ENCODE measurements at regions not wholly inside any gene's neighbourhood (a gene's known extent, or its start where the extent isn't known, plus 50 kb on each side); places are given as distances from the start of the nearest gene placed in this dataset.
"Not testable (repeated sequence)": the region's sequence is repeated elsewhere in the genome, so short reads cannot be mapped to it uniquely, and the experiment has no call there.

GRCh38 chr19:57033576-57033975, 86.2 kb upstream of the USP29 start:
- H3K27ac ChIP-seq = no peak overlapping the region
- TF ChIP-seq ZFX (IDR thresholded peaks at IDR 0.05) (no peak), CTCF (conservative IDR thresholded peaks at IDR 0.05) (no peak)

GRCh38 chr19:57034544-57034943, 85.2 kb upstream of the USP29 start:
- H3K27ac ChIP-seq = no peak overlapping the region
- no peak; the same call in 1 of the 2 replicates for TF ChIP-seq CTCF (conservative IDR thresholded peaks at IDR 0.05)

GRCh38 chr19:57035740-57036139, 84.0 kb upstream of the USP29 start:
- not testable (repeated sequence) for H3K27ac ChIP-seq

GRCh38 chr19:57037556-57037955, 82.2 kb upstream of the USP29 start:
- TF ChIP-seq ZFX (IDR thresholded peaks at IDR 0.05) = no peak
- no peak for TF ChIP-seq CTCF (conservative IDR thresholded peaks at IDR 0.05)
- no peak overlapping the region for H3K27ac ChIP-seq

GRCh38 chr19:57047743-57048142, 72.0 kb upstream of the USP29 start:
- H3K27ac ChIP-seq = no peak overlapping the region

GRCh38 chr19:57050863-57051262, 68.9 kb upstream of the USP29 start:
- TF ChIP-seq CTCF (conservative IDR thresholded peaks at IDR 0.05) = no peak
- TF ChIP-seq ZFX (IDR thresholded peaks at IDR 0.05) = no peak
- no peak overlapping the region for H3K27ac ChIP-seq

More at GRCh38 chr19:57047743-57048142, 72.0 kb upstream of the USP29 start:
- TF ChIP-seq ZFX (IDR thresholded peaks at IDR 0.05) (no peak), CTCF (conservative IDR thresholded peaks at IDR 0.05) (no peak)

GRCh38 chr19:57052081-57052480, 67.7 kb upstream of the USP29 start:
- no peak overlapping the region for H3K27ac ChIP-seq
- TF ChIP-seq ZFX (IDR thresholded peaks at IDR 0.05) (no peak), CTCF (conservative IDR thresholded peaks at IDR 0.05) (no peak)

GRCh38 chr19:57053401-57053800, 66.4 kb upstream of the USP29 start:
- TF ChIP-seq CTCF (conservative IDR thresholded peaks at IDR 0.05) (no peak), ZFX (IDR thresholded peaks at IDR 0.05) (no peak)
- H3K27ac ChIP-seq = no peak overlapping the region

All from C4-2B (cell line).